T-cell (primary cell): ENCODE measurements at regions not wholly inside any gene's neighbourhood (a gene's known extent, or its start where the extent isn't known, plus 50 kb on each side); places are given as distances from the start of the nearest gene placed in this dataset.

ENCODE experiments used
- ATAC-seq, 4 experiments: fragments of 200-7000 bp in 3 of 4; fragments of 150-1000 bp in 1 of 4; cut with Tn5 transposase; replicated peaks in 1 of 4; 1 replicate in 3 of 4; 2 replicates in 1 of 4; pipeline ENCODE4 v1.10.0; 2021; ENCODE audit warnings: moderate library complexity in 3 of 4, mild to moderate bottlenecking in 2 of 4, moderate number of reproducible peaks in 1 of 4
- CTCF ChIA-PET, 2 donors: fragments of 300-600 bp; sonication (Branson Sonifier 250); formaldehyde crosslinking; loops; one replicate each; lab custom pipeline; 2022; ENCODE audit warnings: antibody characterized with exemption in 2 of 2; lab: Charles Lee
- POLR2A ChIA-PET, 2 donors: fragments of 300-600 bp; sonication (Branson Sonifier 250); formaldehyde crosslinking; loops; one replicate each; lab custom pipeline; 2022; ENCODE audit warnings: antibody characterized with exemption in 2 of 2; lab: Charles Lee
- DNase-seq, 35 experiments: peaks; one replicate each; pipeline versions ENCODE4 v3.0.0 to v3.0.0-alpha.2; 2013 to 2023
- H3K27ac ChIP-seq: one replicate; pipeline ENCODE4 v1.5.1; 2013; ENCODE audit warnings: low read length
- H3K27me3 ChIP-seq, 2 experiments: replicated peaks in 1 of 2; 1 replicate in 1 of 2; 2 replicates in 1 of 2; pipeline versions ENCODE4 v1.6.1 to v1.7.0; 2013; ENCODE audit warnings: low read length in 1 of 2, mixed read lengths in 1 of 2; ENCODE audit not compliant: control insufficient read depth in 2 of 2, insufficient read depth in 2 of 2; ENCODE audit errors: extremely low read depth in 1 of 2
- H3K36me3 ChIP-seq, 2 donors: 1 replicate in 1 of 2; 2 replicates in 1 of 2; pipeline versions ENCODE4 v1.6.1 to v1.7.0; 2013; ENCODE audit warnings: low read length in 1 of 2; ENCODE audit not compliant: control insufficient read depth in 2 of 2, insufficient read depth in 1 of 2; ENCODE audit errors: extremely low read depth in 1 of 2
- H3K4me1 ChIP-seq, 2 experiments: 1 replicate in 1 of 2; 2 replicates in 1 of 2; pipeline versions ENCODE4 v1.6.1 to v1.7.0; 2013; ENCODE audit warnings: low read length in 2 of 2, mixed read lengths in 1 of 2; ENCODE audit not compliant: insufficient read depth in 2 of 2, control insufficient read depth in 1 of 2; ENCODE audit errors: extremely low read depth in 1 of 2
- H3K4me3 ChIP-seq, 2 donors: 1 replicate in 1 of 2; 2 replicates in 1 of 2; pipeline versions ENCODE4 v1.5.1 to v1.7.0; 2013; ENCODE audit warnings: mild to moderate bottlenecking in 2 of 2, low read length in 1 of 2, moderate library complexity in 1 of 2; ENCODE audit not compliant: control insufficient read depth in 1 of 2; ENCODE audit errors: extremely low read depth in 1 of 2
- H3K9me3 ChIP-seq: 2 replicates; pipeline ENCODE4 v1.7.0; 2013
- H3K27ac Mint-ChIP-seq, 2 donors: one replicate each; pipeline ENCODE4 v1.8.0; 2020 to 2021; ENCODE audit warnings: mild to moderate bottlenecking in 2 of 2, mixed read lengths in 2 of 2
- H3K27me3 Mint-ChIP-seq, 2 donors: one replicate each; pipeline ENCODE4 v1.8.0; 2021 to 2022; ENCODE audit warnings: mixed read lengths in 2 of 2
- H3K36me3 Mint-ChIP-seq: one replicate; pipeline ENCODE4 v1.8.0; 2021; ENCODE audit warnings: mixed read lengths
- H3K4me1 Mint-ChIP-seq, 3 donors: one replicate each; pipeline ENCODE4 v1.8.0; 2020 to 2022; ENCODE audit warnings: mixed read lengths in 3 of 3, mild to moderate bottlenecking in 1 of 3
- H3K4me3 Mint-ChIP-seq, 3 donors: one replicate each; pipeline ENCODE4 v1.8.0; 2020 to 2022; ENCODE audit warnings: mild to moderate bottlenecking in 3 of 3, mixed read lengths in 3 of 3, moderate library complexity in 3 of 3
- H3K9me3 Mint-ChIP-seq, 3 donors: one replicate each; pipeline ENCODE4 v1.8.0; 2020 to 2022; ENCODE audit warnings: mixed read lengths in 3 of 3
- WGBS: methylation state at CpG from one replicate; pipeline ENCODE4 v1.1.5; 2013; ENCODE audit warnings: missing lambda C conversion rate; ENCODE audit not compliant: insufficient coverage; 5-methylcytosine and 5-hydroxymethylcytosine counted together

- H3K27ac ChIP-seq, result no peak overlapping the region
- POLR2A ChIA-PET, result no interaction called here
- no peaks in the 10 kb centered on the region for H3K4me1 ChIP-seq
- 69% methylated on average over 3 of the region's 7 CpGs for WGBS
- no peak overlapping the region for H3K4me3 ChIP-seq
- no peak overlapping the region for H3K27ac Mint-ChIP-seq
- H3K4me3 Mint-ChIP-seq, result no peak overlapping the region
- H3K36me3 Mint-ChIP-seq, result no peaks in the 10 kb centered on the region
- no peaks in the 10 kb centered on the region for H3K27me3 Mint-ChIP-seq
- no peaks in the 10 kb centered on the region for H3K4me1 Mint-ChIP-seq
- no peak for DNase-seq
- peaks cover 0 to 3% (median 0%) of the 10 kb centered on the region in 3 donors for H3K9me3 Mint-ChIP-seq
- H3K27me3 ChIP-seq, result no peaks in the 10 kb centered on the region
- H3K36me3 ChIP-seq, result no peaks in the 10 kb centered on the region
- no peak for ATAC-seq
- no peaks in the 10 kb centered on the region for H3K9me3 ChIP-seq
- CTCF ChIA-PET, result no interaction called here
Measured at GRCh38 chr4:129929984-129930383, 834.0 kb downstream of the C4orf33 start.

- Histone ChIP-seq H3K4me1 (no peaks in the 10 kb centered on the region), H3K27me3 (no peaks in the 10 kb centered on the region), H3K4me3 (no peak overlapping the region), H3K36me3 (no peaks in the 10 kb centered on the region), H3K9me3 (no peaks in the 10 kb centered on the region), H3K27ac (no peak overlapping the region)
- ATAC-seq (no peak), DNase-seq (no peak)
- Mint-ChIP-seq H3K36me3 (no peaks in the 10 kb centered on the region), H3K9me3 (peaks cover 0 to 12% (median 8%) of the 10 kb centered on the region in 3 donors), H3K4me1 (no peaks in the 10 kb centered on the region), H3K4me3 (no peak overlapping the region), H3K27ac (no peak overlapping the region), H3K27me3 (no peaks in the 10 kb centered on the region)
- ChIA-PET POLR2A (no interaction called here), CTCF (no interaction called here)
- WGBS, result 64% methylated on average over 1 of the region's 3 CpGs
Measured at GRCh38 chr4:129950217-129950616, 854.3 kb downstream of the C4orf33 start.

GRCh38 chr4:129966175-129966574 is 870.2 kb downstream of the C4orf33 start:
- H3K4me3 Mint-ChIP-seq, result no peak overlapping the region
- no CpG with 5 or more reads among the region's 2 CpGs for WGBS
- H3K9me3 Mint-ChIP-seq, result peaks cover 3 to 5% (median 3%) of the 10 kb centered on the region in 3 donors
- no peak for ATAC-seq
- Histone ChIP-seq H3K27ac (no peak overlapping the region), H3K4me1 (no peaks in the 10 kb centered on the region), H3K4me3 (no peak overlapping the region), H3K9me3 (no peaks in the 10 kb centered on the region), H3K36me3 (no peaks in the 10 kb centered on the region), H3K27me3 (no peaks in the 10 kb centered on the region)
- CTCF ChIA-PET, result no interaction called here
- no peak overlapping the region for H3K27ac Mint-ChIP-seq
- no peaks in the 10 kb centered on the region for H3K36me3 Mint-ChIP-seq
- no peak for DNase-seq
- POLR2A ChIA-PET, result no interaction called here
- no peaks in the 10 kb centered on the region for H3K4me1 Mint-ChIP-seq
- no peaks in the 10 kb centered on the region for H3K27me3 Mint-ChIP-seq

- no CpG with 5 or more reads among the region's 3 CpGs for WGBS
- Mint-ChIP-seq H3K4me1 (no peaks in the 10 kb centered on the region), H3K27ac (no peak overlapping the region)
Measured at GRCh38 chr4:129968366-129968765, 872.4 kb downstream of the C4orf33 start.

GRCh38 chr4:129968778-129969177 is 872.8 kb downstream of the C4orf33 start:
- Mint-ChIP-seq H3K9me3 (peaks cover 3 to 6% (median 6%) of the 10 kb centered on the region in 3 donors), H3K4me1 (no peaks in the 10 kb centered on the region), H3K27ac (no peak overlapping the region), H3K36me3 (no peaks in the 10 kb centered on the region), H3K27me3 (no peaks in the 10 kb centered on the region), H3K4me3 (no peak overlapping the region)
- ChIA-PET CTCF (no interaction called here), POLR2A (no interaction called here)
- DNase-seq (no peak), ATAC-seq (no peak)
- no peak overlapping the region for H3K4me3 ChIP-seq
- no peaks in the 10 kb centered on the region for H3K9me3 ChIP-seq
- WGBS, result 71% methylated on average over 1 of the region's 1 CpG
- H3K27me3 ChIP-seq, result no peaks in the 10 kb centered on the region
- H3K36me3 ChIP-seq, result no peaks in the 10 kb centered on the region
- no peaks in the 10 kb centered on the region for H3K4me1 ChIP-seq
- H3K27ac ChIP-seq, result no peak overlapping the region

More at GRCh38 chr4:129968366-129968765, 872.4 kb downstream of the C4orf33 start:
- CTCF ChIA-PET, result no interaction called here
- DNase-seq (no peak), ATAC-seq (no peak)
- H3K36me3 Mint-ChIP-seq, result no peaks in the 10 kb centered on the region
- no peaks in the 10 kb centered on the region for H3K27me3 ChIP-seq
- POLR2A ChIA-PET, result no interaction called here
- no peaks in the 10 kb centered on the region for H3K9me3 ChIP-seq
- no peak overlapping the region for H3K4me3 Mint-ChIP-seq
- no peaks in the 10 kb centered on the region for H3K4me1 ChIP-seq
- no peak overlapping the region for H3K4me3 ChIP-seq
- H3K9me3 Mint-ChIP-seq, result peaks cover 3 to 6% (median 6%) of the 10 kb centered on the region in 3 donors
- no peak overlapping the region for H3K27ac ChIP-seq
- no peaks in the 10 kb centered on the region for H3K36me3 ChIP-seq
- no peaks in the 10 kb centered on the region for H3K27me3 Mint-ChIP-seq

- ATAC-seq, result no peak
- POLR2A ChIA-PET, result no interaction called here
- no CpG with 5 or more reads among the region's 3 CpGs for WGBS
Measured at GRCh38 chr4:129970801-129971200, 874.8 kb downstream of the C4orf33 start.

GRCh38 chr4:129971419-129971818 is 875.5 kb downstream of the C4orf33 start:
- DNase-seq, result no peak
- no peak overlapping the region for H3K4me3 ChIP-seq
- H3K27ac Mint-ChIP-seq, result no peak overlapping the region
- ATAC-seq, result no peak
- no peaks in the 10 kb centered on the region for H3K4me1 ChIP-seq
- ChIA-PET CTCF (no interaction called here), POLR2A (no interaction called here)
- H3K9me3 Mint-ChIP-seq, result peaks cover 3 to 13% (median 6%) of the 10 kb centered on the region in 3 donors
- H3K27me3 ChIP-seq, result no peaks in the 10 kb centered on the region
- H3K4me1 Mint-ChIP-seq, result no peaks in the 10 kb centered on the region
- H3K27ac ChIP-seq, result no peak overlapping the region
- H3K36me3 Mint-ChIP-seq, result no peaks in the 10 kb centered on the region
- no peak overlapping the region for H3K4me3 Mint-ChIP-seq
- H3K36me3 ChIP-seq, result no peaks in the 10 kb centered on the region
- no peaks in the 10 kb centered on the region for H3K9me3 ChIP-seq
- H3K27me3 Mint-ChIP-seq, result no peaks in the 10 kb centered on the region

More at GRCh38 chr4:129970801-129971200, 874.8 kb downstream of the C4orf33 start:
- Mint-ChIP-seq H3K27ac (no peak overlapping the region), H3K9me3 (peaks cover 3 to 11% (median 6%) of the 10 kb centered on the region in 3 donors), H3K4me3 (no peak overlapping the region), H3K27me3 (no peaks in the 10 kb centered on the region), H3K4me1 (no peaks in the 10 kb centered on the region), H3K36me3 (no peaks in the 10 kb centered on the region)
- H3K27me3 ChIP-seq, result no peaks in the 10 kb centered on the region
- H3K36me3 ChIP-seq, result no peaks in the 10 kb centered on the region
- no peaks in the 10 kb centered on the region for H3K9me3 ChIP-seq
- CTCF ChIA-PET, result no interaction called here
- DNase-seq, result no peak
- H3K27ac ChIP-seq, result no peak overlapping the region
- no peak overlapping the region for H3K4me3 ChIP-seq
- H3K4me1 ChIP-seq, result no peaks in the 10 kb centered on the region
